Caco-2 (cell line): ENCODE measurements at regions not wholly inside any gene's neighbourhood (a gene's known extent, or its start where the extent isn't known, plus 50 kb on each side); places are given as distances from the start of the nearest gene placed in this dataset.

Source experiments
- BruUV-seq: library from RNA; stranded (reverse); fragments of 400-500 nt; replicated peaks from 2 replicates; lab custom pipeline; 2021; lab: Mats Ljungman, UMichigan
- CTCF ChIA-PET: fragments of 300-600 bp; sonication (Branson Sonifier 250); formaldehyde crosslinking; loops from one replicate; lab custom pipeline; 2022; ENCODE audit warnings: antibody characterized with exemption; lab: Charles Lee
- POLR2A ChIA-PET: fragments of 300-600 bp; sonication (Branson Sonifier 250); formaldehyde crosslinking; loops from one replicate; lab custom pipeline; 2022; ENCODE audit warnings: antibody characterized with exemption; lab: Charles Lee
- DNase-seq, 2 experiments: peaks; one replicate each; pipeline versions ENCODE4 v3.0.0 to v3.0.0-alpha.2; 2020 to 2022
- H3K27me3 ChIP-seq: replicated peaks from 2 replicates; pipeline ENCODE4 v1.6.0; 2011; ENCODE audit warnings: low read length; ENCODE audit not compliant: control insufficient read depth, insufficient read depth
- H3K36me3 ChIP-seq: 2 replicates; pipeline ENCODE4 v1.5.1; 2011; ENCODE audit warnings: low read length; ENCODE audit not compliant: control insufficient read depth, insufficient read depth
- H3K4me1 ChIP-seq: fragments of 250-450 bp; sonication (Bioruptor Pico); 2 replicates; pipeline ENCODE4 v1.5.1; 2020; ENCODE audit warnings: mild to moderate bottlenecking
- H3K4me3 ChIP-seq: 2 replicates; pipeline ENCODE4 v1.5.1; 2011; ENCODE audit warnings: low read depth, mild to moderate bottlenecking, control low read depth, low read length
- H3K9me3 ChIP-seq: fragments of 250-450 bp; sonication (Bioruptor Pico); 2 replicates; pipeline ENCODE4 v1.5.1; 2020; ENCODE audit warnings: mild to moderate bottlenecking, moderate library complexity
- H3K27ac Mint-ChIP-seq: one replicate; pipeline ENCODE4 v1.8.0; 2022; ENCODE audit warnings: mixed read lengths; ENCODE audit not compliant: unreplicated experiment
- H3K27me3 Mint-ChIP-seq: one replicate; pipeline ENCODE4 v1.8.0; 2022; ENCODE audit warnings: mixed read lengths; ENCODE audit not compliant: insufficient read depth, unreplicated experiment
- H3K36me3 Mint-ChIP-seq: one replicate; pipeline ENCODE4 v1.8.0; 2022; ENCODE audit warnings: mild to moderate bottlenecking, mixed read lengths; ENCODE audit not compliant: insufficient read depth, unreplicated experiment
- H3K4me1 Mint-ChIP-seq: one replicate; pipeline ENCODE4 v1.8.0; 2022; ENCODE audit warnings: low read depth, mixed read lengths; ENCODE audit not compliant: unreplicated experiment
- H3K4me3 Mint-ChIP-seq: one replicate; pipeline ENCODE4 v1.8.0; 2022; ENCODE audit warnings: mild to moderate bottlenecking, moderate library complexity, mixed read lengths; ENCODE audit not compliant: unreplicated experiment
- H3K9me3 Mint-ChIP-seq: one replicate; pipeline ENCODE4 v1.8.0; 2022; ENCODE audit warnings: mixed read lengths; ENCODE audit not compliant: unreplicated experiment
- CTCF ChIP-seq, 2 experiments: fragments of 200-600 bp in 1 of 2; IDR thresholded peaks; 1 replicate in 1 of 2; 2 replicates in 1 of 2; pipeline versions ENCODE4 v1.5.1 to v1.8.0; 2011 to 2022; ENCODE audit warnings: antibody characterized with exemption in 1 of 2, control low read depth in 1 of 2, inconsistent platforms in 1 of 2, low read depth in 1 of 2, low read length in 1 of 2, mild to moderate bottlenecking in 1 of 2, moderate library complexity in 1 of 2; ENCODE audit not compliant: insufficient read depth in 1 of 2, severe bottlenecking in 1 of 2, unreplicated experiment in 1 of 2
- intact Hi-C: fragments of 100-400 bp; cut with micrococcal nuclease; formaldehyde crosslinking; loops from one replicate; pipeline ENCODE4 v1.10.0; 2022; ENCODE audit not compliant: unreplicated experiment

GRCh38 chr7:15853832-15854470 is 167.5 kb upstream of the MEOX2 start:
- no peak for DNase-seq
- ChIA-PET CTCF (no interaction called here), POLR2A (no interaction called here)
- H3K27me3 Mint-ChIP-seq = no peaks in the 10 kb centered on the region
- H3K36me3 Mint-ChIP-seq = no peaks in the 10 kb centered on the region
- no peak overlapping the region for H3K27ac Mint-ChIP-seq
- no peak for TF ChIP-seq CTCF (IDR thresholded peaks at IDR 0.05; ENCODE audit: insufficient read depth in 1 of 2, low read depth in 1 of 2, low read length in 1 of 2, severe bottlenecking in 1 of 2, unreplicated experiment in 1 of 2)
- H3K4me3 ChIP-seq = no peak overlapping the region
- peaks cover 28% of the 10 kb centered on the region for H3K4me1 ChIP-seq
- H3K4me3 Mint-ChIP-seq = no peak overlapping the region
- H3K27me3 ChIP-seq = no peaks in the 10 kb centered on the region
- BruUV-seq = no TSS peak
- H3K9me3 Mint-ChIP-seq = peaks cover 9% of the 10 kb centered on the region
- intact Hi-C loops = no loop called here
- H3K4me1 Mint-ChIP-seq = peaks cover 43% of the 10 kb centered on the region
- no peaks in the 10 kb centered on the region; the same call in 1 of the 2 replicates for H3K36me3 ChIP-seq
- H3K9me3 ChIP-seq = no peaks in the 10 kb centered on the region; the same call in 1 of the 2 replicates

- Mint-ChIP-seq H3K36me3 (no peaks in the 10 kb centered on the region), H3K27ac (no peak overlapping the region), H3K9me3 (no peaks in the 10 kb centered on the region), H3K4me3 (no peak overlapping the region), H3K27me3 (no peaks in the 10 kb centered on the region), H3K4me1 (peaks cover 30% of the 10 kb centered on the region)
- H3K36me3 ChIP-seq = no peaks in the 10 kb centered on the region
- no TSS peak for BruUV-seq
- H3K4me1 ChIP-seq = peaks cover 28% of the 10 kb centered on the region
- intact Hi-C loops = no loop called here
- CTCF ChIA-PET = no interaction called here
- no peaks in the 10 kb centered on the region for H3K9me3 ChIP-seq
- H3K27me3 ChIP-seq = no peaks in the 10 kb centered on the region
- POLR2A ChIA-PET = no interaction called here
- no peak overlapping the region for H3K4me3 ChIP-seq
- TF ChIP-seq CTCF (IDR thresholded peaks at IDR 0.05; ENCODE audit: insufficient read depth in 1 of 2, low read depth in 1 of 2, low read length in 1 of 2, severe bottlenecking in 1 of 2, unreplicated experiment in 1 of 2) = no peak
- DNase-seq = no peak
Observed at GRCh38 chr7:15851201-15851600, 164.7 kb upstream of the MEOX2 start.

- H3K4me3 Mint-ChIP-seq = no peak overlapping the region
- Histone ChIP-seq H3K4me3 (no peak overlapping the region), H3K4me1 (peaks cover 9% of the 10 kb centered on the region), H3K36me3 (no peaks in the 10 kb centered on the region), H3K9me3 (no peaks in the 10 kb centered on the region), H3K27me3 (no peaks in the 10 kb centered on the region)
- H3K4me1 Mint-ChIP-seq = peaks cover 14% of the 10 kb centered on the region
- intact Hi-C loops = no loop called here
- BruUV-seq = no TSS peak
- POLR2A ChIA-PET = no interaction called here
- DNase-seq = no peak
- H3K27ac Mint-ChIP-seq = no peak overlapping the region
- no peaks in the 10 kb centered on the region for H3K27me3 Mint-ChIP-seq
- H3K9me3 Mint-ChIP-seq = no peaks in the 10 kb centered on the region
- CTCF ChIA-PET = no interaction called here
- H3K36me3 Mint-ChIP-seq = no peaks in the 10 kb centered on the region
- TF ChIP-seq CTCF (IDR thresholded peaks at IDR 0.05; ENCODE audit: insufficient read depth in 1 of 2, low read depth in 1 of 2, low read length in 1 of 2, severe bottlenecking in 1 of 2, unreplicated experiment in 1 of 2) = no peak
Observed at GRCh38 chr7:15848901-15849300, 162.4 kb upstream of the MEOX2 start.
